ENCODE measurements at regions not wholly inside any gene's neighbourhood (a gene's known extent, or its start where the extent isn't known, plus 50 kb on each side); places are given as distances from the start of the nearest gene placed in this dataset.
A peak's percentile ranks its signal among the peaks of the same experiment; 100 is the strongest.

DNA sequence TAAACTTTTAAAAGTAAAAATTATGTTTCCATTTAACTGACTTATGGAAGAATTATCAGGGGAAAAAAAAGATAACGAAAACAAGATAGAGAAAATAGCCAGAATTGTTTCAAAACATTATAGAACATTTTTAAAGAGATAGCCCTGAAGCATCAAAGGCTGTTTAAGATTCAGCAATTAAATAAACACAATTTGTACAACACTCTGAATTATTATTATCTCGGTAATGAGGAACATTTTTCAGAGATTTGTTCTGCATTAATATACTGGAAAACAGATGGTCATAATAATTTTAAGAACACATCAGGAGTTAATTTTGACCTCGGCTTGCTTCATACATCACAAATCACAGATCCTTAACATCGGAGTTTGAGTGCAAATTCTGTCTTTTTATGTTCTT, 643.8 kb downstream of the SORCS1 start:
- no peak for DNase-seq

- DNase-seq, result no peak
Observed at GRCh38 chr10:106519376-106520030, 645.0 kb downstream of the SORCS1 start.

DNA sequence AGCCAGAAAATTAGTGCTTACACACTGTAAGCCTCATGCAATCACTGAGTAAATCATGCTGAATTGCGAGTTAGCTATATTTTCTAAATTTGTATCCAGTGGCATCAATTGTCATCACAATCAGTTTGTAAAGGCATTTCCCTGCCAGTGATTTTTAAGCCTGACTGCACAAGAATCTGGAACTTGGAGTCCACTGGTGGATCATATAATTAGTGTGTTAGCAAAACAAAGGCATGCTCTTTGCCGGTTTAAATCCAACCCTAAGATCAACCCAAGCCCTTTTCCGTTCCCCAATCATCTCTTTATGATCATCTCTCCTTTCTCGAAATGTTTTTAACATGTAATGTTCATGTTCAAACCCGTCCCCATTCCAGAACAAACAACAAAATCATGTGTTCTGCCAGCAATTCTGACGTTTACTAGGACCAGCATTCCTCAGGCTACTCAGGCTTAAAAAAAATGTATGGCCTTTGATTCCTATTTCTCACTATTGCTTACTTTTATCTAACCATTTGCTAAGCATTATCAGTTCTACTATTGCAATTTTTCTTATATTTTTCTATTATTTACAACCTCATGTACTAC, 649.2 kb downstream of the SORCS1 start:
- DNase-seq, result no peak

DNA sequence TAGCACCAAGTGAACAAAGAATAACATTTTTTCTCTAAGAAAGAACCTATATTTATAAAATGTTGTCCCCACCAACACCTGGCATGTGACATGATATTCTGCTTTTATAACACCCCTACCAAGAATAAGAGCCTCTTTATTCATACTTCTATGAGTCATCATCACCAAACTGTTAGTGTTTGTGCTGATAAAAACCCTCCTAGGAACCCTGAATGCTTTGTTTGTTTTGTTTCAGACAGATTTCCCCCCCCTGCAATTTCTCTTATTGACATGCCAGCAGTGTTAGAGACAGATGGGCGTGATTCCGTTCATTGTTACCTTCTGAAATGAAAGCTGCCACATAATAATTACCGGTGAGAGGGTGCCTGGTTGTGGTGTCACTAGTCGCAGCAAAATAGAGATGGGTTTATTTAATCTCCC, 651.1 kb downstream of the SORCS1 start:
- peak in 18 of 56 donors; percentile 1 to 61 (median 18) for DNase-seq

DNA sequence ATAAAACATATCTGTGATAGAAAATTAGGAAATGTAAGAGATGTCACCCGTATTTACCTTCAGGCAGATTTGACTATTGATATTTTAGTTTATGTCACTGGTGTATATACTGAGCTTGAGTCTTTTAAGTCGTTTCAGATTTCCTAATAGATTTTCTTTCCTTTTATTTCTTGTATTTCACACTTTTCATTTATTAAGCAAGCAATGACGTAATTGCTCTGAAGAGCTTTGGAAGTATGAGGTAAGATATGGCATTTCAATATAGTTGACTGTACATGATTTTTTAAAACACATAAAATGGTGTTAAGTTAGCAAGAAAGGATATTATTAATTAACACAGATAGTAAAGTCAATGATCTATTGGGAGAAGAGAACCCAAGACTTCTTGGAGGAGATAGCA, 652.6 kb downstream of the SORCS1 start:
- DNase-seq, result no peak

- DNase-seq, result no peak
Observed at GRCh38 chr10:106508950-106509349, 655.6 kb downstream of the SORCS1 start.

- no peak for DNase-seq
Observed at GRCh38 chr10:106506526-106507283, 657.8 kb downstream of the SORCS1 start.

DNA sequence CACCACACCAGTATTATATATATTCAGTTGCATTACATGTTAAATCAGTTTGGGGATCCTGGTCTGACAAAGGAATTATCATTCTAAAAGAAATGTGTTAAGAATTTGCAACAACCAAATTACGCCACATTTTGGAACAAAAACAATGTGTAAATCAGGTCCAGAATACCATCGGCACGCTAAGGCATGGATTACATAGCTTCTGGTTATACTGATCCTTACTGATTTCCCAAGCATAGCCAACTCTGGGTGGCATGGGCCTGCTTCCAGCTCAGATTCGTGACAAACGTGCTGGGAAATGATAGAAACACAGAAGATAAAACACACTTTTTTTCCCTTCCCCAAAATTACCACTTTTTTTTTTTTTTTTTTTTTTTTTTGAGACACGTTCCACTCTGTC, 660.0 kb downstream of the SORCS1 start:
- no peak for DNase-seq

DNA sequence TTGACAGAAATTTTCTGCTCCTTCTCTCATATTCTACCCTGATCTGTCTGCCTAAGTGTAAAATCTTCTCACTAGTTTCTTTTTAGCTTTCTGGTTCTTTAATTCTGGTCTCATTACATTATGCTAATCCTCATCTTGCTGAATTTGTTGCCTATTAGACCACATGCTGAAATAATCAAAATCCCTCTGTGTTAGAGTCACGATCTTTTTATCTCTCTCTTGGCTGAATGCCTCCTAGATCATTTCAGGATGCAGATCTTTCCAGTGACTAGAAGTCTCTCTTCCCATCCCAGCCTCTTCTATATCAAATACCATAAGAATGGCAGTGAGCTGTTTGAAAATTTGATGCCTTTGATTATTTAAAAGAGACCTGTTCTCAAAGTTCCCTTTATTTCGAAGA, 661.9 kb downstream of the SORCS1 start:
- no peak for DNase-seq

DNA sequence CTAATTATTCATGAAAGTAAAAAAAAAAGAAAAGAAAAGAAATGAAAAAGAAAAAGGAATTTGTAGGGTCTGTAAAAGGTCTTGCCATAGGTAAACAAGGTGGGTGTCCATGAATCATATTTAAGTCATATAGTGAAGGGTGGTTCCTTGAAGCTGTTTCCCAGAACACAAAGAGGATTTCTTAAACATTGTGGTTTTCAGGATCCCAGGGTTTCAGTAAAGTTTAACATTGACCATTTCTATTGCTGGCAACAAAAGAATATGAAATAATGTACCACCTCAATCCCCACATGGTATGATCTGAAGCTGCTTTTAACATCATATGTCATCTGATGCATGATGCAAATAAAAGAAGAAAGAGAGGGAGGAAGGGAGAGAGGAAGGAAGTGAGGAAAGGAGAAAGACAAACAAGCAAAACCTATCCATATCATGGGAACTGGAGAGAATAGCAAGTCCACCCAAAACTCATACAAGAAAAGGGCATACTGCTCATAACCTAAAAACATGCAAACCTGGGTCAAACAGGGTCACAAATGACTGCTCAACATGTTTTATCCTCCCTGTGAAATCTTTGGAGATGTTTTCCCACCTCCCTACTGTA, 663.5 kb downstream of the SORCS1 start:
- DNase-seq, result no peak

DNA sequence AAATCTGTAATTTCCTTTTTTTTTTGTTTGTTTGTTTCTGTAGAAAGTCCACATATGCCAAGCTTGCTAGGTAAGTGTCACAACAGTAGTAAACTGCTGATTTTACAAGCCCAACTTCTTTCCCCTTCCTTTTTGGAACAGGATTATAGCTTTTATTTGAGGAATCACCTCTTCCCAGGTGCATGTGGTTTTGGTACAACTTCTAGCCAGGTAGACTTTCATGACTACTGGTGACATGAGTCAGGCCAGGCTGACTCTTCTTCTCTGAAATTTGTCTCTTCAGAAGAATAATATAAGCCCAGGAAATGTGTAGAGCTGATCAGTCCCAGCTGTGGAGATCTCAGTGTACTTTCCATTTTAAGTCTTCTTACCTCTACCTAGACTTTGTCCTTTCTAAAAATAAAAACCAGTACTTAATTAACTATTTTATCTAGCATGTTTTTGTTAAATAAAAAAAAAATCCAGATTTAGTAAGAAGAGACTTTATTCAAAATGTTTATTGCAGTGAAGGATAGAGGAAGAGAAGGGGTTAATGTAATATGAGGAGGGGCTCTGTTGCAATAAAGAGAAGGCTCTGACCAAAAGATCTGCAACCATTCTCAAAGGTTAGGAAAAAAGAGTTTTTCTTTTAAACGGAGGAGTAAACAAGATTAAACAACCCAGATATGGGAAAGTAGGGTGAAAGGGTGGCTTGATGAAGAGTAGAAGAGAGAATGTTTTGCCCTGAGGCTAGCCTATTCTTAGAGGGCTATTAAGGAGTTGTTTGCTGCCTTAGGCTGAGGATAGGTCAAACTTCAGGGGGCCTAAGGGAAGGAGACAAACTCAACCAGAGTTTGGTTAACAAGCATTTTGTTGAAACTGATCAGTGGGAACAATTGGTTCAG, 664.2 kb downstream of the SORCS1 start:
- DNase-seq, result no peak

- DNase-seq, result no peak
Observed at GRCh38 chr10:106499448-106499847, 665.1 kb downstream of the SORCS1 start.

- DNase-seq, result no peak
Observed at GRCh38 chr10:106498675-106499074, 665.8 kb downstream of the SORCS1 start.

DNA sequence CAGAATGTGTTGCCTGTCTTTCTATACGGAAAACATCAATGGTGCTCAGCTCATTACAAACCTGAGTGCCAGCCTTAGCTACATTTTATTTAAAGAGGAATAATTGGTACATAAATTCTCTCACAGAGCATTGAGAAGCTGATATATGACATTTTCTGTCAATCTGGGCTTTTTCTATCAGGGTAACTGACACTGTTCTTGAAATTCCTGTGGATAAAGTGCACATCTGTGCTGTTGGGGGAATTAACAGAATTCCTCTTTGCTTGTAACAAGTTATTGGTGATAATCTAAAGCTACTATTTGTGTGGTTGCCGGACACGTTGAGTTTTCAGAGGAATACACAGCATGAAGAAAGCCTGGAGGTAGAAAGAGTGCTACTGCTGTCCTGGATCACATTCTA, 668.6 kb downstream of the SORCS1 start:
- no peak for DNase-seq

DNA sequence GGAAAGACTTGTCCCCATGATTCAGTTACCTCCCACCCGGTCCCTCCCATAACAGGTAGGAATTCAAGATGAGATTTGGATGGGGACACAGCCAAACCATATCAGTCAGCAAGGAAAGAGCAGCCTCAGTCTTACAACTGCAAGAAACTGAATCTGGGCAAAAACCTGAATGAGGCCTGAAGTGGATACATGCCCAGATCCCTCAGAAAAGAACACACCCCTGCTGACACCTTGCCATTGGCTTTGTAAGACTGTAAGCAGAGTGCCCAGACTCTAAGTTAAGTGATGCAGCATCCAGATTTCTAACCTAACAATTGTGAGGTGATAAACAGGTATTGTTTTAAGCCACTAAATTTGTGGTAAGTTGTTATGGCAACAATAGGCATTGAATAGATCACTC, 670.8 kb downstream of the SORCS1 start:
- peak in 2 of 56 donors; percentile 12 to 13 for DNase-seq

DNA sequence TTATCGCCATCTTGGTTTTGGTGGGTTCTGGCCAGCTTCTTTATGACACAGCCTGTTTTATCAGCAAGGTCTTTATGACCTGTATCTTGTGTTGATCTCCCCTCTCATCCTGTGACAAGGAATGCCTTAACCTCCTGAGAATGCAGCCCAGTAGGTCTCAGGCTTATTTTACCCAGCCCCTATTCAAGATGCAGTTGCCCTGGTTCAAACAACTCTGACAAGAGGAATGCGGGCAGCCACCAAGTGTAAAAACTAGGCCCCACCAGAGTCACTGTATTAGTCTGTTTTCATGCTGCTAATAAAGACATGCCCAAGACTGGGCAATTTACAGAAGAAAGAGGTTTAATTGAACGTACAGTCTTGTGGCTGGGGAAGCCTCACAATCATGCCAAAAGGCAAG, 671.3 kb downstream of the SORCS1 start:
- DNase-seq, result no peak

- no peak for DNase-seq
Observed at GRCh38 chr10:106487726-106488125, 676.8 kb downstream of the SORCS1 start.

DNA sequence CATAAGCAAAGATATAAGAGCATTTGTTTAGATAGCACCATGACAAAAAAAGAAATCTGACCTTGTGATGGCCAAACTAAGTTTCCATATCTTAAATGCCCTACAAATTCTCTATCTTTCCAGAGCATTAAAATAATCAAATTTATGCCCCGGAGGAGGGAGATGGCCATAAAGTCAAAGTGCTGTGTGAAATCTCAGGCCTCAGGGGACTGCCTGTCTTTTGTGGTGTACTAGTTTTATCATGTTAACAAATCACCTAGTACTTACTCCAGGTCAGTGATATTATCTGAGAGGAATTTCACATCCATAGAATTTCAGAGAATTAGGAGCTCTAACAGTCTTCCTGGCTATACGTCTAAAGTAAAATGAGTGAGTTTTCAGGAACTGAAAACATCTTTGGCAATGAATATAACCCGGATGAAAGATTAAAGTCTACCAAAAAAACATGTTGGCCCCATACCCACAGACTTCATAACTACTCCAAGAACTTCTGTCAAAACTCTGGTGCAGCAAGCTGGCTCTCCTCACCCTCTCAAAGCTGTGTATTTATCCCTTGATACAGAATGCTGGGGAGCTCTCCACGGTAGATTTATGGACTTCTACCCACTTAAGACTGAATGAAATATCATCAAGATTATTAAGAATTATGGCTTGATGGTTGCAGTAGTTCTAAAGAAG, 682.8 kb downstream of the SORCS1 start:
- DNase-seq, result no peak

DNA sequence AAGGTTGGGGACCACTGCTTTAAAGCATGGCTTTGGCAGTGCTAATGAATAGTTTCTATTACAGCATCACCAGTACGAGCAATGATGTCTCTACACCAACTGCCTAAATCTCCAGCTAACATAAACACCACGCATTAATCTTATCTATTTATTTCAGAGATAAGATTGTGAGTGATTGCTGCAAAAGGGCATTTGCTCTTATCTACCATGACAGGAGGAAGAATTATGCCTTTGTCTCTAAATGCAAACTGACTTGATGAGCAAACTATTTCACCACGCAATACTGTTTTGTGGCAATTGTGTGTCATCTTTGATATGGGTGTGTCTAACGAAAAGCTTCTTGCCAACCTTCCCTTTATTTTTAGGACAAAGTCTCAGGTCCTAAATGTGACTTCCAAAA, 684.9 kb downstream of the SORCS1 start:
- DNase-seq, result no peak

DNA sequence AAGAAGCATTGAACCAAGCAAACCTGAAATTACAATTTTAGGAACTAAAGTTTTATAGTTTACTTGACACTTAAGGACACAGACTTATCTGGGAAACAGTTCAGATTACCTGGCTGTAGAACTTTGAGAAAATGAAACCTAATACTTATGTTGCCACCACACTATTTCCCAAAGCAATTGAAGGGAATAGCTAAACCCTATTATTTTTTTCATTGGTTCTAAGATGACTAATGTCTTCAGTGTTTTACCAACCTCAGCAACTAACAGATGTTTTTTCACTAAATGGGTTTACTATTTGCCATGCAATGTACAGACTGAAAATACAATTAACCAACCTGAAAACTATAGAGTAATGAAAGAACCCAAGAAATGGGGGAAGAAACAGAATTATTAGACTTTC, 689.6 kb downstream of the SORCS1 start:
- DNase-seq, result no peak
